ENCODE measurements at regions not wholly inside any gene's neighbourhood (a gene's known extent, or its start where the extent isn't known, plus 50 kb on each side); places are given as distances from the start of the nearest gene placed in this dataset.

DNA sequence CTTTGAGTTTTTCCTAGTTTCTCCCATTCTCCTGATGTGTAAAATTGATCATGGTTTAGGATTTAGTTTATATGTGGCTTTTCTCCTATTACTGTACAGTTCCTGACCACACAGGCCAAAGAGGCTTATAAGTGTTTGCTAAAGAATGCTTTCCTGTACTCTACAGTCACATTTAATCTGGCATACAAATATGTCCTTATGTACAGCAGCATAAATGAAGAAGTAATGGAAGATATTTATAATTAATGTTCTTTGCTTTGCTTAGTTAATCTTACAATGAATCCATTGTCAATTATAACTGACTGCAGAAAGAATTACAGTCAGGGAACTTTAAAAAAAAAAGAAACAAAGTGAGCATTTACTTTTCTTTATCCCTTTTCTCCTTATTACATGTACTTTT lies 293.9 kb downstream of the KCNC2 start:
- no peak for DNase-seq

DNA sequence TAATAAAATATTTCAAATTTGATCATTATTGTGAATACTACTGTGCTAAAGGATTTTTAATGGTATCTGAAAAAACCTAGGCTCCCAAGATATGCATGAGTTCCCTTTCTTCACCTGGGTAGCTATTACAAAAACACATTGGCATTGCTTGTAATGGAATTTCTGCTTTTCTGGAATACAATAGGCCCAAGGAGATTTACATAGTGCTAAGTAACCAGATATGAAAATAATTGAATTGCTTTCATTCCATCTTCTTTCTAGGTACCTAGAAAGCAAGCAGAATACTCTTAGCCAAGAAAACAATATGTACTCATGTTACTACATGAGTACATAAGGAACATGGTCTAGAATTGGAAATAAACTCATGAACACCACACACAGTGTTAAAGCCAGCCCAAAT lies 291.9 kb downstream of the KCNC2 start:
- no peak for DNase-seq

DNA sequence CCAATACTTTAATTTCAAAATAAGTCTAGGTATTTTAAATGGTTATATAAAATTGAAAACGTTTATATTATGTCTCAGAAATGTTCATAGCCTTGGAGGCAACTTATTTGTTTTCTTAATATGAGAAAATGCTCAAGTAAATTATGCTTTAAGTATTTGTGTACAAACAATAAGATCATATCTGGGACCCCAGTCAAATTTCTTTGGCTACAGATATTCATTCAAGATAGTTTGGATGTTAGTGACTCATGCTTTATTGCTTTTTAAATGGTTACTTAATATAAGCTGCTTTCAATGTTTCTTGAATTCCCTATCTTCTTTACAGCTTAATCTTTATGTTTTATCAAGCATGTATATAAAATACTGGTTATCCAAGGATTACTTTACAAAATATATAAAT lies 291.3 kb downstream of the KCNC2 start:
- DNase-seq: no peak

GRCh38 chr12:74922117-74922516 lies 287.5 kb downstream of the KCNC2 start:
- DNase-seq: no peak

- no peak for DNase-seq
Measured at GRCh38 chr12:74922642-74923041, 287.0 kb downstream of the KCNC2 start.

DNA sequence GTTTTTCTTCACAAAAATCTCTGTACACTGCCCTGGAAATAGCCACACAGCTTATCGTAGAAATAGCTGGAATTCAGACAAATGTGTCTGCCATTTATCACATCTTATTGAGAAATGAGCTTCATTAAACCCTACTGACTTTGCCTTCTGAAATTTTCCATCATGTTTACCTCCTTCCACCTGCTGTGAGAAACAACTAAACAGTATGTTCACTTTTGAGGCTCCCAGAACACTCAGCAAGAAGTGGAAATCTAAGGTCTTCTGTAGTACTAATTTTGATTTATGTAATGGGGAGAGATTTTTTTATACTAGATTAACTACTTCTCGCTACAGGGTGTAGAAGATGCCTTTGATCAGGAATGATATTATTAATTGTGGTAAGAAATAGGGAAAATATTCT lies 268.0 kb downstream of the KCNC2 start:
- no peak for DNase-seq

DNA sequence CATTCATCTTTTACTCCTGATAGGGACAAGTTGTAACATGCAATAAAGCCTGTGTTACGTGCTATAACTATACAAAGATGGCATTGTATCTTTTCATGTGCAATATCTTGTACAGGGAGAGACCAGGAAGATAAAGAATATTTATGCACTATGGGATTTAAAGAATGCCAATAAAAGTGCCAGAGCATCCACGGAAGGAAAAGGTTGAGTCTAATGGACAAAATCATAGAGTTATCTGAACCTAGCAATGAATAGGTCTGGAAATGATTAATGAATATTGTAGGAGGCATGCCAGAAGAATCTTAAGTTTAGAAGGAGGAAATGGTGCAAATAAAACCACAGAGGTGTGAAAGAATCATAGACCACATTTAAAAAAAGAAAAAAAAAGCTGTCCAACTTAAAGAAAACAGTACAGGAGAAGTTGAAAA lies 263.9 kb downstream of the KCNC2 start:
- no peak for DNase-seq

DNA sequence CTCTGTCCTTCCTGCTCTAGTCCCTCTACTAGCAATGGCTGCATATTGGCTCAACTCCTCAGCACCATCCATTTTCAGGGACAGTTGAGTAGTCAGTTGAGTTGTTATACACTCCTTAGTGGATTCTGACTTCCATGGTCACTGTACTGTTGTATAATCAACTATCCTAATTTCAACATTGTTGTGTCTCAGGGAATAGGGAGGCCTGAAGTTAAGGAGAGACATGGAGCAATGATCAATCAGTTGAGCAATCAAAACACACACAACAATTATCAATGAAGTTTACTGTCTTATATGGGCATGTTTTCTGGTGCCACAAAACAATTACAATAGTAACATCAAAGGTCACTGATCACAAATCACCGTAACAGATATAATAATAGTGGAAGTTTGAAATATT lies 255.9 kb downstream of the KCNC2 start:
- DNase-seq: no peak

DNA sequence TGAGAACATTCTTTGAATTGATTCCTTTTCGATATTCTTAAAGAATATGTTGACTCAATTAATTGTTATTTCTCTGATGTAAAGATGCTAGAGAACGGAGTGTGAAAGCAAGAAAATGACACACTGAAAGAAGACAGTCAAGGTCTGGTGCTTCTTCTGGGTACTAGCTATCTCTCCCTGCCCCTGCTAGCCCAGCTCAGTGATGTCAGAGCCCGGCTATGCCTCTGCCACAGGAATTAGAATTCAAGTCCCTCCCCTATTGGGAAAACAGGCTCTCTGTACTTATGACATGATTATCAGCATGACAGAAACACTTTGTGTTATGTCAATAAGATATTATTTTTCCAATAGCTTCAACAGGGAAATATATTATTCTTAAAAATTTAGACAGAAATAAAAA lies 252.4 kb downstream of the KCNC2 start:
- no peak for DNase-seq

GRCh38 chr12:74957634-74958033 lies 252.0 kb downstream of the KCNC2 start:
- DNase-seq: no peak

- no peak for DNase-seq
Measured at GRCh38 chr12:74959657-74960056, 250.0 kb downstream of the KCNC2 start.

GRCh38 chr12:74963304-74963703 lies 246.3 kb downstream of the KCNC2 start:
- no peak for DNase-seq

DNA sequence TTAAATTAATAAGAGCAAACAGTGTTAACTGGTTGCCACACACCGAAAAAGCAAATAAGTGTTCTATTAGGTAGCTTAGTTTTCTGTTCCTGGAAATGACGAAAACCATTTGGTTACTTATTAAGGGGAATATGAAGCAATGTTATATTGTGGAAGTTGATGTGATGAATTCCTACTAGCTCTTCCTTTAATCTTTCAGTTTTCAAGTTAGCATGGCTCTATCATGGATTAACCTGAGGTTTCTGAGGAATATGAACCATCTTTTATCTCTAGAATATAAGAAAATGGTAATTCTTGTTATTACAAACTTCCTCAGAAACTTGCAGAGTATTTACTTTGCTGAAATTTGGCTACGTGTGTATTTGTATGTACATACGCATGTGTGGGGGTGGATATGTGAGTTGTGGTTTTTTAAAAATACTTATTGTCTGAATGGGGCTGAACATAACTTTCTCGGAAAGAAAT lies 245.7 kb downstream of the KCNC2 start:
- no peak for DNase-seq

DNA sequence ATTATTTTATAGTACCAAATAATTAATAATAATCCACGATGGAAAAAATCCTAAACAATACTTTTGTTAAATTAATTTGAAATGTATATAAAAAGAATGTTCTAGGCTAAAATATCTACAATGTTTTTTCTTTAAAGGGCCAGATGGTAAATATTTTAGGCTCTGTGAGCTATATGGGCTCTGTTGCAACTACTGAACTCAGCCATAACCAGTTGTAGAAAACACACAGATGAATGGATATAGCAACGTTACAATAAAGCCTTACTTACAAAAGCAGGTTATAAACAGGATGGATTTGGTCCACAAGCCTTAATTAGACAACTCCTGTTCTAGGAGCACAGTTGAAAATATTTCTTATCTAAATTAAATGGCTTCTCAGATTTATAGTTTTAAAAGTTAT lies 245.2 kb downstream of the KCNC2 start:
- no peak for DNase-seq

GRCh38 chr12:74971201-74971600 lies 238.4 kb downstream of the KCNC2 start:
- no peak for DNase-seq

GRCh38 chr12:74977832-74978481 lies 231.7 kb downstream of the KCNC2 start:
- no peak for DNase-seq

- DNase-seq: no peak
Measured at GRCh38 chr12:74980510-74980909, 229.1 kb downstream of the KCNC2 start.

GRCh38 chr12:74981541-74981940 lies 228.1 kb downstream of the KCNC2 start:
- no peak for DNase-seq

GRCh38 chr12:74983917-74984316 lies 225.7 kb downstream of the KCNC2 start:
- no peak for DNase-seq

GRCh38 chr12:74984631-74985030 lies 225.0 kb downstream of the KCNC2 start:
- DNase-seq: no peak

GRCh38 chr12:74985293-74985985 lies 224.2 kb downstream of the KCNC2 start:
- DNase-seq: no peak

GRCh38 chr12:74985986-74986319 lies 223.7 kb downstream of the KCNC2 start:
- no peak for DNase-seq

DNA sequence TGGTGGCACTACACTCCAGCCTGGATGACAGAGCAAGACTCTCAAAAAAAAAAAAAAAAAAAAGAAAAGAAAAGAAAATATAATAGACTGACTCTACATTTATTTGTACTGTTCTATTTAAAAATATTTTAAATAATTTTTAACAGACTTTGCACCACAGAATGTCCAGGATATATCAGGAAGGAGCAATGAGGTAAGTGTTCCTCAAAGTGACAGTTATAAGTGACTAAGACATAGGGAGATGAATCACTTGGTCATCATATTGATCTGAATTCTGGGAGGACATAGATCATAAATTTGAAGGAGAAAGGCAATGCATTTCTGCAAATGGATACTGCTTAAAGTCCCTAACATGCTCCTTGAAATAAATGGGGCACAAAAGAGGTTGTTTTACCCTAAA lies 221.5 kb downstream of the KCNC2 start:
- no peak for DNase-seq

Data from NCI-H2081 treated with DMSO at 0.1 percent for 48 hours (cell line).